ENCODE measurements at regions not wholly inside any gene's neighbourhood (a gene's known extent, or its start where the extent isn't known, plus 50 kb on each side); places are given as distances from the start of the nearest gene placed in this dataset.

GRCh38 chr6:168166627-168167026 is 87.6 kb upstream of the FRMD1 start:
- TF ChIP-seq EZH2phosphoT487 (IDR thresholded peaks at IDR 0.05; ENCODE audit: borderline replicate concordance, low read depth, low read length) (no peak), CTCF (conservative IDR thresholded peaks at IDR 0.05; ENCODE audit: low read length) (no peak)
